CD4-positive, alpha-beta T cell treated with Interleukin-4 for 1 hour (primary cell): ENCODE measurements at regions not wholly inside any gene's neighbourhood (a gene's known extent, or its start where the extent isn't known, plus 50 kb on each side); places are given as distances from the start of the nearest gene placed in this dataset.
"Not testable (repeated sequence)": the region's sequence is repeated elsewhere in the genome, so short reads cannot be mapped to it uniquely, and the experiment has no call there.

Experiments
- DNase-seq, 2 donors: peaks; one replicate each; pipeline ENCODE4 v3.0.0-alpha.2; 2020 to 2022

DNA sequence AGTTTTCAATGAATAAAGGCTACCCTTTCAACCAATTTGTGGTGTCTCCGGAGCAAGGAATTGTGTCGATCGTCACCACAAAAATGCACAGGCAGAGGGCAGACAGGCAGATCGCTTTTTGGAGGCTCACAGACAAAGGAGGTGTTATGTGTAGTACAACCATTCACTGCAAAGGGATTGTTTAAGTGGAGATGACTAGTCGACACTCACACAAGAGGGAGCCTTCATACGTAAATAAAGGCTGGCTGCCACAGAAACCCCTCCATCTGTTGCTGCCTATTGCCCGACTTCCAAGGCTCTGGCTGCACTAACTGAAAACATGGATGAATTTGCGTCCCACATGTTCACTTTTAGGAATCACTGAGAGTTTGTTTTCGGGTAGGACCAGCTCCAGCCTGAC is 281.1 kb downstream of the NKX6-1 start:
- no peak for DNase-seq

DNA sequence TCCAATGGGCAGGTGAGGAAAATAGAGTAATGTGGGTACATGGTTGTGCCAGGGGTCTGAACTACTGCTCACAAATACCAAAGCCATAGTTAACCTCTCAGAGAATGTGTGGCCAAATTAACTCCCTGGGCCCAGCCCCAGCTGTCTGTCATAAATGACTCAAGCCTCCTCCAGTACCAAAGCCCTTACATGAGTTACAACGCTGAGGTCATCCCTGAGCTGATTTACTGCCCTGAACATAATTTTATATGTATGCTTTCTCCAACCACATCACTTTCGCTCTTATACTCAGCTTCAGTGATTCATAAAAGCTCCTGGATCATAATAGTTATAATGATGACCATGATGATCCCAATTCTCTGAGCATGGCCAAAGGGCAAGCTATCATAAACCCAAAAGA is 283.9 kb downstream of the NKX6-1 start:
- DNase-seq: no peak

DNA sequence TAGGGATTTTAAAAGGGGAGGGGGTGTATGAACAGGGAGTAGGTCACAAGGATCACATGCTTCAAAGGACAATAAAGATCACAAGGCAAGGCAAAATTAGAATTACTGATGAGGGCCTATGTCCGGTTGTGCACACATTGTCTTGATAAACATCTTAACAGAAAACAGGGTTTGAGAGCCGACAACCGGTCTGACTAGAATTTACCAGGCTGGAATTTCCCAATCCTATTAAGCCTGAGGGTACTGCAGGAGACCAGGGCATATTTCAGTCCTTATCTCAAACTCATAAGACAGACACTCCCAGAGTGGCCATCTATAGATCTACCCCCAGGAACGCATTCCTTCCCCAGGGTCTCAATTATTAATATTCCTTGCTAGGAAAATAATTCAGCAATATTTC is 292.9 kb downstream of the NKX6-1 start:
- not testable (repeated sequence) for DNase-seq

DNA sequence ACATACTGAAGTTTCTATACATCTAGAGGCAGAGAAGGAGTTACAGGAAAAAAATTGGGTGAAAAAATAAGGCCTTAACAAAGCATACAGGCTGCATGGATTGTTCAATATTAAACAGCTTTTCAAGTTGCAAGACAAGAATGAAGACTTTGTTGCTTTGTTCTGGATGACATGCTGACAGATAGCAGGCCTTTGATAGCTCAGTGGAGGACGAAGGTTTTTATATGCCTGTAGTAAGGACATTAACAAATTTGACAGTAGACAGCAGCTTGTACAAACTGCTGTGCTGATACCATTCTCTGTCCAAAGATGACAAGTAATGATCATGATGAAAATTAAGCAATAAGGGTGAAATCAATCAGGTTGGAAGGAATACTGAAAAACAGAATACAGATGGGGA is 309.9 kb downstream of the NKX6-1 start:
- DNase-seq: no peak

DNA sequence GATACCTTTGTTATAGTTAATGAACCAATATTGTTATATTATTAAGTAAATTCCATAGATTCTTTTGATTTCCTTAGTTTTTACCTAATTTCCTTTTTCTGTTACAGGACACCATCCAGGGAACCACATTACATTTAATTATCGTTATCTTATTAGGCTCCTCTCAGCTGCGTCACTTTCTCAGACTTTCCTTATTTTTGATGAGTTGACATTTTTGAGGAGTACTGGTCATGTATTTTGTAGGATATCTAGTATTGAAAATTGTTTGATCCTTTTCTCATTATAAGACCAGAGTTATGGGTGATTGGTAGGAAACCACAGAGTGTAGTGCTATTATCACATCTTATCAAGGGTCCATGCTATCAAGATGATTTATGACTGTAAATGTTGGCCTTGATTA is 319.7 kb downstream of the NKX6-1 start:
- no peak for DNase-seq

DNA sequence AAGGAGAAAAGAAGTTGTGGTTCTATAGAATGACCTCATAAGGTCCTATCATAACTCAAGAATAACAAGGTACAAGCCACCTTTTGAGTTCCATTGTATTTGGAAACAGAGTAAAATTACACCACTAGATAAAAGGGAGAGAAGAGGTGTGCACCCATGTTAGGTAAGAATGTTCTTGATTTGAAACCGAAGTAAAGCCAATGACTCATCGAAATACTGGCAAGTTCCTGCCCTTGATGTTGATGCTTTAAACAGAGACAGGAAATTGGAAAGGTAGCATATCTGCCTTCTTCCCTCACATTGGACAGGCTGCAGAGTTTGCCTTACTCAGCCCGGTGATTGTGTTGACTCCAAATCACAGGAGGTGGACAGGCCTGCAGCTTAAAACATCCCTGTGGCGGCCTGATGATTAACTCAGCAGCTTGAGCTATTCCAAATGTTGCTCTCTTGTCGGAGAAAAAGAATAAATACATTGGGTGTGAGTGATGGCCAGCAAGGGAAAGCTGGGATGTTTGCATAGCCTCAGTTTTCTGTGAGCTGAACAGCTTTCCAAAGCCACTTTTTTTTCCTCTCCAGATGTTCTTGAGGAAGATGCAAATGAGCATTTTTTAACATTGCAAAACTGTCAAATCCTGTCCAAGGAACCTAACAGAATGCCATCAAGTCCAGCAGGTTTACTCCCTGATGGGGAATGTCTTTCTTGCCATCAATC is 321.1 kb downstream of the NKX6-1 start:
- DNase-seq: no peak

DNA sequence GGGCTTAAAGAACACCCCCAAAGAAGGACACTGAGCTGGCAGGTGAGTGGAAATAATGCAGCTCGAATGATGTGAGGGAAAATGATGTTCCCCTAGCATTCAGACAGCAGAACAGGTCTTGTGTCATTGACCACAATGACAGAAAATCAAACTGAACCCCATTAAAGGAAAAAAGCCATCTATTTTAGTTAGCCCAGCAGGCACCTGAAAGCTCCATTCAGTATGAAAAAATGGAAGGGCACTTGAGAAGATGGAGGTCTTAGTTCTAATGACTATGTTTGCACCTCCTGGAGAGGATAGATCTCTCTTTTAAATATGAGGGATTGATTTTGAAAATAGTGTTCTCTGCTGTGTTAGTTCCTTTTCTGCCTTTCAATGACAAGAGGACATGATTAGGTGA is 323.1 kb downstream of the NKX6-1 start:
- DNase-seq: no peak

DNA sequence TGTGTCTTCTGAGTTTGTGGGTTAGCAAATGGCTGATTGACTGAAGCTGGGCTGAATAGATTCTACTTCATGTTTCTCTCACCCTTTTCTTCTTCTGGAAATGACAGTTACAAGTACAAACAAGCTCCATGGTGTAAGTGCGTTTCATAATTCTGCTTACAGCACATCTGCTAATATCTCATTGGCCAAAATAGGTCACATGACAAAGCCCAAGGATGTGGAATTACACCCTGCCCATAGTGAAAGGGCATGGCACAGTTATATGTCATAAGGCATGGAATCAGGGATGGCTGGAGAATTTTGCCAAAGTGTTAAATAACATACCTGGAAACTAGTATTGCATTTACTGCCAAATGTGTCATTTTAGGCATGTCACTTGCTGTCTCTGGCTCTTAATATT is 327.2 kb downstream of the NKX6-1 start:
- DNase-seq: no peak

DNA sequence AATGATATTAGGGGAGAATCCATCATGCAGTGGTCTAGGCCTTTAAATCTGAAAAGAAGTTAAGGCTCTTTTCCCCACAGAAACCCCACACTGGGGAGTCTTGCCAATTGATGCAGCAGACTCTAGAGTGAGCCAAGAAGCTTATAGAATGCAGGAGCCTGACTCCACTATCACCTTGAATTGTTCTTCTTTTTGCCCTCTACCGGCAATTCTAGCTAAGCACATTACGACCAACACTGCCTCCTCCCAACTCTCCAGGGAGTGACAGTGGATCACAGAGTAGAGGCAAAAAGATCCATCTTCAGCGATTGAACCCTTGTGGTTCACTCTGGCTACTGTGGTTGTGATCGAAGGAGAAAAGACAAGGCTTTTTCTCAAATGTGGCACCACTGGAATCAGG is 331.5 kb downstream of the NKX6-1 start:
- DNase-seq: no peak

DNA sequence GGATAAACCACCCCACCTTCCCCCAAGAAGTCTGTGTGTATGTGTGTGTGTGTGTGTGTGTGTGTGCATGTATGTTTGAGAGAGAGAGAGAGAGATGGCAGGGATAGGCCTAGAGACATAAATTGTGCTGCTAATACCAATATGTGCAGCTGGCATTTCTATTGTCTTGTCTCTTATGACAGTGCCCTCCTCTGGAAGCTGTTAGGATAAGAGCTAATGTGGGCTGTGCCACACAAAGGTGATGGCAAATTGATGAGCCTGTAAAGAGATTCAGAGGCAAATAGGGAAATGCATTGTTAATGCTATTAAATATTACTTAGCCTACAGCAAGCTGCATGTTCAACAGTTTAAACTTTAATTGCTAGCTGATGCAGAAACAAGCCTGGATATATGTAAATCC is 332.0 kb downstream of the NKX6-1 start:
- DNase-seq: no peak

DNA sequence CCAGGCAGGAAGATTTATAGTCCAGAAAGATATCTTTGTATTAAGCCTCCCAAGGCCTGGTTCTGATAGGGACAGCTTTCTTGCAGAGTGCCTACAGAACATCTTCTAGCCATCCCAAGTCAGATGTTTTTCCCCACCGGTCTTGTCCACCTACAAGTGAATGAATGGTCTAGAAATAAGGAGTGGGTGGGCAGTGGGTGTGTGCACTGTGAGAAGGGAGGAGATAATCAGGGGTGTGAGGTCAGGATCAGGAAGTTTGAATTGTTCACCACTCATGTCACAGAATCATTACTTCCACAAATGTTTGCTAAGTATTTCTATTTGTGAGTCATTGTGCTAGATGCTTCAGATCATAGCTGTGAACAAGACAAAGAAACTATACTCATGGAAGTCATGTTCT is 332.6 kb downstream of the NKX6-1 start:
- no peak for DNase-seq

DNA sequence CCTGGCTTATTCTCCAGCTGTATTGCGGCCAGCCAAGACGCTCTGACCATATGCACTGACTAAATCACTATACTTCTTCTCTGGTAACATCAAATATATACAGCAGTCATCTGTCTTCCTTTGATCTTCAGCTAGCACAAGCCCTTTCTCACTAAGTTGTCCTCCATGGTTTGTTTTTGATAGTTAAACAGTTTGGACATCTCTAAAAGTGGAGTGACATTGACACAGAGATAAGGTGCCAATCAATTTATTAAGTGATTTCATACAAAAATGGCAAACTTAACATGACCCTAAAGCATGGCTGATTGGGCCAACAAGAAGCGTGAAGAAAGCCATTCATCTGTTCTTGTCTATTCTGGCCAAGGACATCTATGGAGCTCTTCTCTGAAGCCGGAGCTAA is 334.9 kb downstream of the NKX6-1 start:
- DNase-seq: no peak

DNA sequence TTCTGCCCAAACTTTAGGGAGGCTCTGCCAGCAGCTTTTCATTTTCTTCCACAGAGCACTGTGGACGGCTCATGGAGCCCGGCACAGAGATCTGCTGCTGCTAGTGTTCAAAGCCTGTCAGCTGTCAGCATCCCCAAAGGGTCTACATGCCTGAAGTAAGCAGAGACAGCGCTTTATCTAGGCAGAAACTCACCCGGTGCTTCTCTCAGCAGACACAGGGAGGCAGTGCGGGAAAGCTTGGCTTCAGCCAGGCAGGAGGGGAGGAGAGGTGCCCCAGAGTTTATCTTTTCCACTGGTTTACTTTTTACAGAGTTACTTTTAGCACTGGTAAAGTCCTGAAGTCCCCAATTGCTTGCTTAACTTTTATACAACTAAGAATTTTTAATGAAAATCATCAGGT is 339.3 kb downstream of the NKX6-1 start:
- DNase-seq: no peak

DNA sequence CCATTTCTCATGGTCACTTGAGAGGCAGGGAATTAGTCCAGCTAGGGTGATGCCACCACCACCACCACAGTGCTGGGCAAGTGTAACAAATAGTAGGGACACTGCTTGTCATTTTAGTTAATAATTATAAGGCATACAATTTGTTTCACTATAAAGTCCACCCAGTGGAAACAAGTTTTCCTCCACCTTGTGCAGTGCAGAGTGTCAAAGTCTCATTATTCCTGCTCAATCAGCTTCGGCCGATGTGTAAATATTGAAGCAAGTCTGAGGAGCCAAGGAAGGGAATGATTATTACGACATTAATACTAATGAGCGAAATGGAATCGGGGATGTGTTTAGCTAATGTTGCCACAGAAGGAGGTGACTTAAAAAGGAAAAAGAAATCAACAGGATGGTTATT is 340.4 kb downstream of the NKX6-1 start:
- no peak for DNase-seq

DNA sequence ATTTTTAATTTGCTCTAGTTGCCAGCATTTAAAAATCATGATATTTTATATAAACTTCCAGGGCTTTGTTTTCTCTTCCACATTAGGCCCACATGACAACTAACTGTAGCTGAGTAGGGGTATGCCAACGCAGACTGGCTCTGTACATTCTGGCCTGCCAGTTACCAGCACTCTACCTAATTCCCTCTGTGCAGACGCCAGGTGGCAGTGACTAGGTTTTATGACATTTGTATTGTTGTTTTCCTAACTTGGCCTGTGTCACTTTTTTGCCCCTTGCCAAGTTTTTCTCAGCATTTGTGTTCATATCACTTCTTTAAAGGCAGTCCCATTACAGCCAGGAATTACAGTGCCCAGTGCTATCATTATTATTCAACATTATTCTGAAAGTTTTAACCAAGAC is 347.5 kb downstream of the NKX6-1 start:
- DNase-seq: no peak

DNA sequence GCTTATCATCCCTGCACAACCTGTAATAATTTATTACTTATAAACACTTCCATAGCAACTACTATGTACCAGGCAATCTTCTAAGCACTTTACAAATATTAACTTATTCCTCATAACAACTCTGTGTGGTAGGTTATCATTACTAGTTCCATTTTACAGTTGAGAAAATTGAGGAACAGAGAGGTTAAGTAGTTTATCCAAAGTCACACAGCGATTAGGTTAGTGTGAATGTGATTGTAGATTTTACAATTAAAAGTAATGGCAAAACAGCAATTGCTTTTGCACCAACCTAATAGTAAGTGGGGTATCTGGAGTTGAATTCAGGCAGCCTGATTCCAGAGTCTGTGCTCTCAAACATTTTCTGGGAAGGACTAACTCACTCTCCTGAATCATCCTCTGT is 348.9 kb downstream of the NKX6-1 start:
- no peak for DNase-seq

DNA sequence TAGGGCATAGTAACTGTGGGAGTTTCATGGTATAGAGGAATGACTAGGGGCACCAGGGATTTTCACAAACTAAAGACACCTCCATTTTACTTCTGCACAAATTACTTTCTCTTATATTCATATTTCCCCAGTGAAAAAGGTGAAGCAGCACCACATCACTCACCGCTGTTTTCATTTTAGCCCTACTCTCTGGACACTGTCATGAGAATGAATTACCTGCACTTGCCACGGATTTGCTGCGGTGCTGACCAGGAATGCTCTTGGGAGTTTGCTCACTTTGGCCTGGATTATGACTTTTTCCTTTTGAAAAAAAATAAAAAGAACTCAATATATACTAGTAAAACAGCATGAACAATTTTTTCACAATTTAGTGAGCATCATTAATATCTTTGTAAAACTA is 351.3 kb downstream of the NKX6-1 start:
- DNase-seq: no peak

DNA sequence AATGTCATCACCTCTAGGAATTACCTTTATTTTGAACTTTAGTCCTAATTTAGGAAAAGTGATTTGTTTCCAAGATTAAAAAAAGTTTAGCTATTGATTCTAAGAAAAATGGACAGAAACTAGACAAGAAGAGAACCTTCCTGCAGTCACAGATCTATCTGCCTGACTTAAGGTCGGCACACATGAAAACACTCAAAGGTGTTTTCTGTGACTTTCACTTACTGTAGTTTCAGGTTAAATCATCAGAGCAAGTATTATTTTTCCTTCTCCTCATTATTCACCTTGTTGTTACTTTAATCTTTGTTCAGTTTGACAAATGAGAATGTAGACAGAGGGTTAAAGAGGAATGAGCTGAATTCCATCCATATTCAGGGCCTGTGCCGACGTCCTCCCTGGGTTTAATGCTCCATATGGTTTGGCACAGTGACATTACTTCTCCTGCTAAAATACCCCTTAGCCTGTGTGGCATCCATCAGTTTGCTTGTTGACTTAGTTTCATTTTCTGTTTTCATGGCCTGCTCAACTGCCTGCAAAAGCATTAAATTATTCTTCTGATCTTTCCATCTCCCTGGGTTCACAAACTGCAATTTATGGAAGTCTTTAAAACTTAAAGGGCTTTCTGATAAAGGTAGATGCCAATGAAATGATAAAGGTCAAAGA is 352.7 kb downstream of the NKX6-1 start:
- DNase-seq: no peak

DNA sequence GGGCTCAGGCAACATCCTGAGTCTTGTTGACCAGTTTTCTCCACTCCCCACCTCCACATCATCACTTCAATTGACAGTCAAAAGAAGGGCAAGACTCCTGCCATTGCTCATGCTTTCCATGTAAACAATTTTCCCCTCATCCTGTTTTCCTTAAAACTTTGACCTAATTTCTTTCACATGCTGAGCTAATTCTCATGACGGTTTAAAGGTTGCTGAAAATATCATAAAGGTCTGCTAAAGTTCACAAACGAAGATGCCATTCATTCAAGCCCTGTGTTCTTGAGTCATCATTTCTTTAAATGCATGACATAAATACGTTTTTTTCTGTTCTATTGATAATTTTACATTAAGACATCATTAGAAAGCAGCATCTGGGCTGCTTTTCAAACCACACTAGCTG is 353.9 kb downstream of the NKX6-1 start:
- DNase-seq: no peak

DNA sequence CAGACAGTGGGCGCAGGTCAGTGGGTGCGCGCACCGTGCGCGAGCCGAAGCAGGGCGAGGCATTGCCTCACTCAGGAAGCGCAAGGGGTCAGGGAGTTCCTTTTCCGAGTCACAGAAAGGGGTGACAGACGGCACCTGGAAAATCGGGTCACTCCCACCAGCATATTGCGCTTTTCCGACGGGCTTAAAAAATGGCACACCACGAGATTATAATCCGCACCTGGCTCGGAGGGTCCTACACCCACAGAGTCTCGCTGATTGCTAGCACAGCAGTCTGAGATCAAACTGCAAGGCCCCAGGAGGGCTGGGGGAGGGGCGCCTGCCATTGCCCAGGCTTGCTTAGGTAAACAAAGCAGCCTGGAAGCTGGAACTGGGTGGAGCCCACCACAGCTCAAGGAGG is 372.2 kb downstream of the NKX6-1 start:
- DNase-seq: not testable (repeated sequence)

DNA sequence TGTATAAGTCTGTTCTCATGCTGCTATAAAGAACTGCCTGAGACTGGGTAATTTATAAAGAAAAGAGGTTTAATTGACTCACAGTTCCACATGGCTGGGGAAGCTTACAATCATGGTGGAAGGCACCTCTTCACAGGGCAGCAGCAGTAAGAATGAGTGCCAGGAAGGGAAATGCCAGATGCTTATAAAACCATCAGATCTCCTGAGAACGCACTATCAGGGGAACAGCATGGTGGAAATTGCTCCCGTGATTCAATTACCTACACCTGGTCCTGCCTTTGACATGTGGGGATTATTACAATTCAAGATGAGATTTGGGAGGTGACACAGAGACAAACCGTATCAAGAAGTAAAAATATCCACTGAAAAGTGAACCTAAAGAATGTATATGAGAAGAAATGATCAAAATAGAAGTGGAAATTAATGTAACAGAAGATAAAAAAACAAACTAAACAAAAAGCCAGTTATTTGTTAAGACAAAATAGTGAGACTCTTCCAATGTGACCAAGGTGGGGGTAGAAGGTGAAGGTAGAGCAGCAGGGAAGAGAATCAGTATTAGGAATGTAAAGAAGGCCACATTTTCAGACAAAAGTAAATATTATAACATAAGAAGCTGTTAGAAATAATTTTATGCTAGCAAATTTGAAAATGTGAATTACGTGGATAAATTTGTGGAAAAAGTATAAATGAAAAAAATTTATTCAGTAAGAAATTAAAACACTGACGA is 372.9 kb downstream of the NKX6-1 start:
- no peak for DNase-seq

DNA sequence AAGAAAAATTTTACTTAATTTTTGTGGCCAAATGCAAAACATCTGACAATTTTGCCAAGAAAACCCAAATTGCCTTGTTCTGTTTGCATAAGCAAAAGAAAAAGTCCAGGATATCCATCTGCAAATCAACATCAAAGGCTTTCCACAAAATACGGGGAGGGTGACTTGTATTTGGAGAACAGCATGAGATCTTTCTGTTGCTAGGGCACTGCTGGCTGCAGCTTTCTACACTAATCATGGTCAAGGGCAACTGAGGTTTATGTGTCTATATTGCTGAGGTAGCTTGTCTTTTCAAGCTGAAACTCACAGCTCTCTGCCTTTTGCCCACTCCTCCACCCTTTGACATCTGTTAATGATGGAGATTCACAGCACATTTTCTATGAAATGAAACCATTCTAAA is 389.1 kb downstream of the NKX6-1 start:
- DNase-seq: no peak

DNA sequence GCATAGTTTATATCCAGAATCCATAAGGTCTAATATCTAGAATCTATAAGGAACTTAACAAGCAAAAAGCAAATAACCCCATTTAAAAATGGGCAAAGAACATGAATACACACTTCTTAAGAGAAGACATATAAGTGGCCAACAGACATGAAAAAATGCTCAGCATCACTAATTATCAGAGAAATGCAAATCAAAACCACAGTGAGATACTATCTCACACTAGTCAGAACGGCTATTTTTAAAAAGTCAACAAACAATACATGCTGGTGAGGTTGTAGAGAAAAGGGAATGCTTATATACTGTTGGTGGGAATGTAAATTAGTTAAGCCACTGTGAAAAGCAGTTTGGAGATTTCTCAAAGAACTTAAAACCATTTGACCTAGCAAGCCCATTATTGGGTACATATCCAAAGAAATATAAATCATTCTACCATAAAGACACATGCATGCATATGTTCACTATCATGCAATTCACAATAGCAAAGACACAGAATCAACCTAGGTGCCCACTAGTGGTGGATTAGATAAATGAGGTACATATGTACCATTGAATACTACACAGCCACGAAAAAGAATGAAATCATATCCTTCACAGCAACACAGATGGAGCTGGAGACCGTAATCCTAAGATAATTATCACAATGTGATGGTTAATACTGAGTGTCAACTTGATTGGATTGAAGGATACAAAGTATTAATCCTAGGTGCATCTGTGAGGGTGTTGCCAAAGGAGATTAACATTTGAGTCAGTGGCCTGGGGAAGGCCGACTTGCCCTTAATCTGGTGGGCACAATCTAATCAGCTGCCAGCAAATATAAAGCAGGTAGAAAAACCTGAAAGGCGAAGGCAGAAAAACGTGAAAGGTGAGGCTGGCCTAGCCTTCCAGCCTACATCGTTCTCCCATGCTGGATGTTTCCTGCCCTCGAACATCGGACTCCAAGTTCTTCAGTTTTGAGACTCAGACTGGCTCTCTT is 397.2 kb downstream of the NKX6-1 start:
- DNase-seq: not testable (repeated sequence)
